ENCODE measurements at regions not wholly inside any gene's neighbourhood (a gene's known extent, or its start where the extent isn't known, plus 50 kb on each side); places are given as distances from the start of the nearest gene placed in this dataset.

DNA sequence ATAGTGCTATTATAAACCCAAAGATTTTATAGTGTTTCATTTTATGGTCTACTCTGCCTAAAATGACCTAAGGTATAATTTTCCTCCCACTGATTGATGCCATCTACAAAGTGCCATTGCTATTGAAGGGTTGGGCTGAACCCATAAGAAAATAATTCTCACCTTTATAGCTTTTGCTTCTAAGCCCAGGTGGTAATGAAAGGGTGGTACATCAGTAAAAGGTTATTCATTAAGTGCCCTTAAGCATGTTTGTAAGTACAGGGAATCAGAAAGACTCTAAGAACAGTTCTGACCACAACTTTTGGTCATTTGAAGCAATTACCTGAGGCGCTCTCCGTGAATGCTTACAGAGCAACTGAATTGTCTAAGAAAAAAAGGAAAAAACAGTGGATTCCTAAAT lies 1247.3 kb downstream of the NXPH1 start:
- intact Hi-C loops (cut with DNase I), result no loop called here
- TF ChIP-seq CTCF (IDR thresholded peaks at IDR 0.05) (no peak), EP300 (IDR thresholded peaks at IDR 0.05) (no peak), POLR2AphosphoS5 (IDR thresholded peaks at IDR 0.05) (no peak), POLR2A (IDR thresholded peaks at IDR 0.05) (no peak)
- 75 to 89% methylated on average over 2 of the region's 2 CpGs for WGBS, 2 donors
- Histone ChIP-seq H3K9me3 (peaks cover 0 to 4% (median 1%) of the 10 kb centered on the region in 4 donors), H3K4me1 (no peaks in the 10 kb centered on the region), H3K4me3 (no peak overlapping the region), H3K36me3 (no peaks in the 10 kb centered on the region), H3K27me3 (no peaks in the 10 kb centered on the region), H3K27ac (no peak overlapping the region)
- no peak for DNase-seq

DNA sequence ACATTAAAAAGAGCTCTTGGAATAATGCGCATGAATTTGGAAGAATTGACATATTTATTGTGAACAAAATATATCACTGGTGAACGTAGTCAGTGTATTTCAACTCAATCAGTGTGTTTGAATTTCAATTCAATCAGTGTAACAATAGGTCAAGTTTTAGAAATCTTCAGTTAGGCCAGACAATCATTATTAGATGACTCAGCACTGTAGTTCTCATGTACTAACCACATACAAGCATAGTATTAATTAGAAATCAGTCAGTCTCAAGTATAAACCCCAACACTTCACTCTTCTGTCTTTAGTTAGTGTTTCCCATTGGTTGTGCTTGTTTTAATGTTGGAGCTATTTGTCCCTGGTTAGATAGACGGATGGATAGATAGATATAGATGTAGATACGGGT lies 1247.9 kb downstream of the NXPH1 start:
- H3K4me3 ChIP-seq, result no peak overlapping the region
- H3K9me3 ChIP-seq, result peaks cover 0 to 4% (median 1%) of the 10 kb centered on the region in 4 donors
- TF ChIP-seq EP300 (IDR thresholded peaks at IDR 0.05) (no peak), POLR2AphosphoS5 (IDR thresholded peaks at IDR 0.05) (no peak), CTCF (IDR thresholded peaks at IDR 0.05) (no peak), POLR2A (IDR thresholded peaks at IDR 0.05) (no peak)
- intact Hi-C loops (cut with DNase I), result no loop called here
- H3K4me1 ChIP-seq, result no peaks in the 10 kb centered on the region
- H3K27me3 ChIP-seq, result no peaks in the 10 kb centered on the region
- DNase-seq, result no peak
- H3K36me3 ChIP-seq, result no peaks in the 10 kb centered on the region
- H3K27ac ChIP-seq, result no peak overlapping the region
- WGBS, 2 donors, result 76 to 79% methylated on average over 4 of the region's 4 CpGs

DNA sequence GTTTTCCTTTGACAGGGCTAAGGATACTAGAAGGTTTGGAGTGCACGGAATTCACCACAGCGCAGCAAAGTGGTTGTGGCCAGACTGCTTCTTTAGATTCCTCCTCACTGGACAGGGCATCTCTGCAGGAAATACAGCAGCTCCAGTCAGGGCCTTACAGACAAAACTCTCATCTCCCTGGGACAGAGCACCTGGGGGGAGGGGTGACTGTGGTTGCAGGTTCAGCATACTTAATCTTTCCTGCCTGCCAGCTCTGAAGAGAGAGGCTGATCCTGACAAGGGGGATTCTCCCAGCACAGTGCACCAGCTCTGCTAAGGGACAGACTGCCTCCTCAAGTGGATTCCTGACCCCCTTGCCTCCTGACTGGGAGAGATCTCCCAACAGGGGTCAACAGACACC lies 1257.9 kb downstream of the NXPH1 start:
- WGBS, 2 donors, result 91 to 96% methylated on average over 2 of the region's 2 CpGs
- no peak overlapping the region for H3K27ac ChIP-seq
- intact Hi-C loops (cut with DNase I), result no loop called here
- H3K4me1 ChIP-seq, result no peaks in the 10 kb centered on the region
- H3K36me3 ChIP-seq, result no peaks in the 10 kb centered on the region
- H3K27me3 ChIP-seq, result no peaks in the 10 kb centered on the region
- H3K4me3 ChIP-seq, result no peak overlapping the region
- H3K9me3 ChIP-seq, result peaks cover 0 to 3% (median 0%) of the 10 kb centered on the region in 4 donors
- DNase-seq, result no peak
- no peak for TF ChIP-seq CTCF (IDR thresholded peaks at IDR 0.05)
- TF ChIP-seq POLR2A (IDR thresholded peaks at IDR 0.05), result no peak
- no peak for TF ChIP-seq POLR2AphosphoS5 (IDR thresholded peaks at IDR 0.05)

DNA sequence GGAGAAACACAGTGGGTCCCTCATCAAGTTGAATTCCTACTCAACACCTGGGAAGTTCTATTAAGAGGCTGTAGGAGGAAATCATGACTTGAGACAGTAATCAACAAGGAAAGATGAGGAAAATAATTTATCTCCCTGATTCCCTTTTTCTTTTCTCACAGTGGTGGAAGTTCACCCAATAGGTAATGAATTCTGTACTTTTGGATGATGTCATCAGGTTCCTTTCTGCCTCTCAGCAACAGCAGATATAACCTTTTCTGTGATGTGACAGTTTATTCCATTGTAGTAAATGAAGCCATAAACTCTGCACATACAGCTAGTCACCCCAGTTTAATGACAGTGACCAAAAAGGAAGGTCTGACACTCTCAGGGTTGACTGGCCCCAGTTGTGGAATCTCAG lies 1265.0 kb downstream of the NXPH1 start:
- no peak overlapping the region for H3K27ac ChIP-seq
- no peaks in the 10 kb centered on the region for H3K27me3 ChIP-seq
- DNase-seq, result no peak
- no peak overlapping the region for H3K4me3 ChIP-seq
- H3K4me1 ChIP-seq, result no peaks in the 10 kb centered on the region
- no peaks in the 10 kb centered on the region for H3K36me3 ChIP-seq
- peaks cover 0 to 3% (median 0%) of the 10 kb centered on the region in 4 donors for H3K9me3 ChIP-seq
- TF ChIP-seq CTCF (IDR thresholded peaks at IDR 0.05) (no peak), POLR2AphosphoS5 (IDR thresholded peaks at IDR 0.05) (no peak), EP300 (IDR thresholded peaks at IDR 0.05) (no peak), POLR2A (IDR thresholded peaks at IDR 0.05) (no peak)
- intact Hi-C loops (cut with DNase I), result no loop called here

DNA sequence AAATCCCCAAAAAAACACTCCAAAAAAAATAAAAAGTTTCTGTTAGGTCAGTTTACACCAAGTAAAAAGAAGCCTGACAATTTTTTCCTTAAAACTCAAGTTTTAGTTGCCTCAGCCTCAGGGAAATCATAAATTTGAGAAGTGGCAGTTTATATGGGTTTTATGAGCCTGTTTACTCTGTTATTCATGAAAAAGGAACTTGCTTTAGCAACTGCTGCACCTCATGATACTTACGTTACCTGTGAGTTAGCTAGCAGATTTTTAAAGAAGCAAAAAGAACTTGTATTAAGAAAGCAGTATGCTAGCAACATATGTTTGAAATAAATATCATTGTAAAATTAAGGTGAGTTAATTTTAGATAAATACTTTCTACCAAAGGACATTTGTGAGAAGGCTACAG lies 1264.5 kb upstream of the PHF14 start:
- DNase-seq, result no peak
- Histone ChIP-seq H3K27ac (no peak overlapping the region), H3K36me3 (no peaks in the 10 kb centered on the region), H3K27me3 (no peaks in the 10 kb centered on the region), H3K9me3 (no peaks in the 10 kb centered on the region), H3K4me3 (no peak overlapping the region), H3K4me1 (no peaks in the 10 kb centered on the region)
- intact Hi-C loops (cut with DNase I), result no loop called here
- 13 to 58% methylated on average over 1 of the region's 1 CpG for WGBS, 2 donors
- no peak for TF ChIP-seq POLR2A (IDR thresholded peaks at IDR 0.05)
- TF ChIP-seq POLR2AphosphoS5 (IDR thresholded peaks at IDR 0.05), result no peak
- TF ChIP-seq CTCF (IDR thresholded peaks at IDR 0.05), result no peak
- TF ChIP-seq EP300 (IDR thresholded peaks at IDR 0.05), result no peak

Measured in sigmoid colon (tissue), 6 donors.